ENCODE measurements at regions not wholly inside any gene's neighbourhood (a gene's known extent, or its start where the extent isn't known, plus 50 kb on each side); places are given as distances from the start of the nearest gene placed in this dataset.

- no peak for TF ChIP-seq ZBTB33 (IDR thresholded peaks at IDR 0.05; ENCODE audit: extremely low read depth, insufficient replicate concordance, low read length)
- TF ChIP-seq ZNF274 (IDR thresholded peaks at IDR 0.05; ENCODE audit: low read depth, low read length) = no peak
- TF ChIP-seq RAD21 (IDR thresholded peaks at IDR 0.05; ENCODE audit: low read depth) = no peak
- no peak for TF ChIP-seq SIN3A (IDR thresholded peaks at IDR 0.05; ENCODE audit: low read depth)
- TF ChIP-seq FOSL1 (IDR thresholded peaks at IDR 0.05; ENCODE audit: low read depth) = no peak
These were observed 54.4 kb upstream of the THUMPD3 start (continued) for GRCh38 chr3:9308298-9308990.

DNA sequence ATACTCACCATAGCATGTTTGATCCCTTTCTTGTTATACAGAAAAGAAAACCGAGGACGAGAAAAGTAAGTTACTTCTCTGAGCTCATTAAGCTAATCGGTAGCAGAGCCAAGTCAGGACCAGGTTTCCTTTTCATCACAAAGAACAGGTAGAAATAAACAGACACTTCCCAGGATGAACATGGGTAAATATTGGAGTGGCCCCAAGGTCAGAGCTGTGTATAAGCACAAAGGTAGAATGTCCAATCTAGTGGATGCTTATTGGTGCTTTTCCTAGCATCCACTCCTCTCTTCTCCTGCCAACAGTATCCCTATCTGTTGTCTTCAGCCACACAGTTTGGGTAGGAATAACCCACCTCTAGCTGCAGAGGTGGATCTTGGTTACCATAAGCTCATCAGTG lies 52.8 kb upstream of the THUMPD3 start:
- DNase-seq (ENCODE audit: low read depth, low spot score) = no peak
- BruUV-seq (replicated peaks) = no TSS peak
- intact Hi-C loops (cut with micrococcal nuclease) = no loop called here
- TF ChIP-seq EZH2 (IDR thresholded peaks at IDR 0.05) = no peak
- TF ChIP-seq CEBPB (IDR thresholded peaks at IDR 0.05; ENCODE audit: low read depth) = no peak
- no peak for TF ChIP-seq SP1 (IDR thresholded peaks at IDR 0.05; ENCODE audit: low read depth)
- no peak for TF ChIP-seq CTCF (IDR thresholded peaks at IDR 0.05 in 2 of 3, conservative IDR thresholded peaks at IDR 0.05 in 1 of 3; ENCODE audit: borderline replicate concordance in 1 of 3, insufficient read depth in 1 of 3, low read depth in 2 of 3, low read length in 2 of 3)
- Histone ChIP-seq H3K9ac (ENCODE audit: low read length) (no peak overlapping the region), H3K27me3 (ENCODE audit: insufficient read depth, low read length) (no peaks in the 10 kb centered on the region), H3K9me3 (ENCODE audit: control insufficient read depth in 1 of 2, insufficient read depth in 1 of 2, low read depth in 1 of 2, low read length in 2 of 2) (no peaks in the 10 kb centered on the region), H3K79me2 (ENCODE audit: insufficient read depth, low read length) (no peaks in the 10 kb centered on the region), H3K36me3 (ENCODE audit: control insufficient read depth in 1 of 2, insufficient read depth in 2 of 2, low read length in 2 of 2) (no peaks in the 10 kb centered on the region), H3K27ac (ENCODE audit: low read depth, low read length) (no peak overlapping the region), H4K20me1 (ENCODE audit: insufficient read depth) (no peaks in the 10 kb centered on the region), H3K4me3 (replicated peaks in 1 of 2; ENCODE audit: low read depth in 1 of 2, low read length in 2 of 2) (no peak overlapping the region), H2AFZ (ENCODE audit: low read depth, low read length, poor library complexity, severe bottlenecking) (no peak overlapping the region), H3K9me2 (ENCODE audit: insufficient read depth) (no peaks in the 10 kb centered on the region), H3K4me2 (ENCODE audit: low read length) (no peak overlapping the region), H3K4me1 (ENCODE audit: control insufficient read depth in 1 of 2, insufficient read depth in 2 of 2, low read length in 2 of 2) (peaks cover 0 to 5% of the 10 kb centered on the region in 2 experiments; a peak in 1 of 4 replicates)
- CTCF ChIA-PET = no interaction called here
- POLR2A ChIA-PET = no interaction called here
- RAD21 ChIA-PET (ENCODE audit: low non-redundant PET in 1 of 2, low total read pairs in 2 of 2, uncharacterized antibody in 2 of 2, unreplicated experiment in 2 of 2) = no interaction called here
- ATAC-seq = no peak
